ENCODE measurements at regions not wholly inside any gene's neighbourhood (a gene's known extent, or its start where the extent isn't known, plus 50 kb on each side); places are given as distances from the start of the nearest gene placed in this dataset.

- no peak for TF ChIP-seq POLR2AphosphoS5 (IDR thresholded peaks at IDR 0.05)
- TF ChIP-seq, protein P1, sequence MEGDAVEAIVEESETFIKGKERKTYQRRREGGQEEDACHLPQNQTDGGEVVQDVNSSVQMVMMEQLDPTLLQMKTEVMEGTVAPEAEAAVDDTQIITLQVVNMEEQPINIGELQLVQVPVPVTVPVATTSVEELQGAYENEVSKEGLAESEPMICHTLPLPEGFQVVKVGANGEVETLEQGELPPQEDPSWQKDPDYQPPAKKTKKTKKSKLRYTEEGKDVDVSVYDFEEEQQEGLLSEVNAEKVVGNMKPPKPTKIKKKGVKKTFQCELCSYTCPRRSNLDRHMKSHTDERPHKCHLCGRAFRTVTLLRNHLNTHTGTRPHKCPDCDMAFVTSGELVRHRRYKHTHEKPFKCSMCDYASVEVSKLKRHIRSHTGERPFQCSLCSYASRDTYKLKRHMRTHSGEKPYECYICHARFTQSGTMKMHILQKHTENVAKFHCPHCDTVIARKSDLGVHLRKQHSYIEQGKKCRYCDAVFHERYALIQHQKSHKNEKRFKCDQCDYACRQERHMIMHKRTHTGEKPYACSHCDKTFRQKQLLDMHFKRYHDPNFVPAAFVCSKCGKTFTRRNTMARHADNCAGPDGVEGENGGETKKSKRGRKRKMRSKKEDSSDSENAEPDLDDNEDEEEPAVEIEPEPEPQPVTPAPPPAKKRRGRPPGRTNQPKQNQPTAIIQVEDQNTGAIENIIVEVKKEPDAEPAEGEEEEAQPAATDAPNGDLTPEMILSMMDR (IDR thresholded peaks at IDR 0.05 in 8 of 11, conservative IDR thresholded peaks at IDR 0.05 in 3 of 11): no peak
Measured at GRCh38 chr4:126180642-126181041, 865.9 kb downstream of the FAT4 start.

All from spleen (tissue), 7 donors.